HEK293 (cell line): ENCODE measurements at regions not wholly inside any gene's neighbourhood (a gene's known extent, or its start where the extent isn't known, plus 50 kb on each side); places are given as distances from the start of the nearest gene placed in this dataset.

Source experiments
- CTCF ChIA-PET: fragments of 350-600 bp; formaldehyde crosslinking; extraction: SDS; loops from one replicate; lab custom pipeline; 2021; ENCODE audit warnings: antibody characterized with exemption; lab: Yijun Ruan, JAX
- POLR2A ChIA-PET: fragments of 300-600 bp; formaldehyde crosslinking; extraction: SDS; loops from one replicate; lab custom pipeline; 2020; ENCODE audit warnings: antibody characterized with exemption, inconsistent platforms; lab: Yijun Ruan, JAX
- H3K27ac ChIP-seq: fragments of 200-500 bp; sonication (Bioruptor generic); 2 replicates; pipeline ENCODE4 v1.5.1; 2014; ENCODE audit warnings: low read depth, low read length, control low read depth, inconsistent platforms; ENCODE audit errors: extremely low read depth
- H3K36me3 ChIP-seq, 2 experiments: fragments of 200-500 bp in 1 of 2; sonication (Bioruptor generic) in 1 of 2; 1 replicate in 1 of 2; 2 replicates in 1 of 2; pipeline ENCODE4 v1.5.1; 2014 to 2017; ENCODE audit warnings: inconsistent platforms in 2 of 2, low read length in 2 of 2; ENCODE audit not compliant: control insufficient read depth in 2 of 2, insufficient read depth in 1 of 2
- H3K4me1 ChIP-seq: fragments of 200-500 bp; sonication (Bioruptor generic); 2 replicates; pipeline ENCODE4 v1.5.1; 2014; ENCODE audit warnings: mild to moderate bottlenecking, low read length, inconsistent platforms; ENCODE audit not compliant: control insufficient read depth, insufficient read depth
- H3K4me3 ChIP-seq: 2 replicates; pipeline ENCODE4 v1.5.1; 2011; ENCODE audit warnings: low read depth, mild to moderate bottlenecking, control low read depth, low read length, moderate library complexity
- H3K9me3 ChIP-seq: fragments of 200-500 bp; sonication (Bioruptor generic); 2 replicates; pipeline ENCODE4 v1.5.1; 2014; ENCODE audit warnings: low read depth, low read length, inconsistent platforms; ENCODE audit not compliant: control insufficient read depth, insufficient read depth
- ATF2 ChIP-seq: fragments of 450-650 bp; formaldehyde crosslinking; IDR thresholded peaks from 2 replicates; pipeline ENCODE4 v1.5.1; 2016; ENCODE audit warnings: missing biosample characterization, missing genetic modification characterization, low read depth
- HIC1 ChIP-seq: fragments of 450-650 bp; formaldehyde crosslinking; IDR thresholded peaks from 2 replicates; pipeline ENCODE4 v1.5.1; 2016; ENCODE audit warnings: missing biosample characterization, missing genetic modification characterization
- OVOL3 ChIP-seq: fragments of 450-650 bp; formaldehyde crosslinking; IDR thresholded peaks from 2 replicates; pipeline ENCODE4 v1.5.1; 2016; ENCODE audit warnings: missing biosample characterization, missing genetic modification characterization
- YY1 ChIP-seq: fragments of 450-650 bp; formaldehyde crosslinking; IDR thresholded peaks from 2 replicates; pipeline ENCODE4 v1.5.1; 2018; ENCODE audit warnings: missing biosample characterization, missing genetic modification characterization
- ZBTB49 ChIP-seq: fragments of 450-650 bp; formaldehyde crosslinking; IDR thresholded peaks from 2 replicates; pipeline ENCODE4 v1.5.1; 2016; ENCODE audit warnings: missing biosample characterization, missing genetic modification characterization, low read depth
- ZNF133 ChIP-seq: fragments of 450-650 bp; formaldehyde crosslinking; IDR thresholded peaks from 2 replicates; pipeline ENCODE4 v1.5.1; 2016; ENCODE audit warnings: missing biosample characterization, missing genetic modification characterization
- ZNF335 ChIP-seq: fragments of 450-650 bp; formaldehyde crosslinking; conservative IDR thresholded peaks from 2 replicates; pipeline ENCODE4 v1.5.1; 2016; ENCODE audit warnings: missing biosample characterization, missing genetic modification characterization
- ZNF416 ChIP-seq: fragments of 450-650 bp; formaldehyde crosslinking; IDR thresholded peaks from 2 replicates; pipeline ENCODE4 v1.5.1; 2016; ENCODE audit warnings: missing biosample characterization, missing genetic modification characterization
- ZNF433 ChIP-seq: fragments of 450-650 bp; formaldehyde crosslinking; IDR thresholded peaks from 2 replicates; pipeline ENCODE4 v1.5.1; 2016; ENCODE audit warnings: missing biosample characterization, missing genetic modification characterization, low read depth
- ZNF514 ChIP-seq: fragments of 450-650 bp; formaldehyde crosslinking; IDR thresholded peaks from 2 replicates; pipeline ENCODE4 v1.5.1; 2016; ENCODE audit warnings: missing biosample characterization, missing genetic modification characterization
- ZNF548 ChIP-seq: fragments of 450-650 bp; formaldehyde crosslinking; IDR thresholded peaks from 2 replicates; pipeline ENCODE4 v1.5.1; 2016; ENCODE audit warnings: missing biosample characterization, missing genetic modification characterization
- ZNF561 ChIP-seq: fragments of 450-650 bp; IDR thresholded peaks from 2 replicates; pipeline ENCODE4 v1.5.1; 2018; ENCODE audit warnings: missing biosample characterization, missing genetic modification characterization, borderline replicate concordance
- ZNF596 ChIP-seq: fragments of 450-650 bp; IDR thresholded peaks from 2 replicates; pipeline ENCODE4 v1.5.0; 2018; ENCODE audit warnings: missing biosample characterization, mild to moderate bottlenecking, missing genetic modification characterization, moderate library complexity
- ZNF645 ChIP-seq: fragments of 450-650 bp; formaldehyde crosslinking; IDR thresholded peaks from 2 replicates; pipeline ENCODE4; 2016; ENCODE audit warnings: missing biosample characterization, missing genetic modification characterization
- ZNF785 ChIP-seq: fragments of 450-650 bp; formaldehyde crosslinking; IDR thresholded peaks from 2 replicates; pipeline ENCODE4 v1.5.1; 2016; ENCODE audit warnings: missing biosample characterization, missing genetic modification characterization
- ZSCAN18 ChIP-seq: fragments of 450-650 bp; formaldehyde crosslinking; IDR thresholded peaks from 2 replicates; pipeline ENCODE4 v1.5.1; 2016; ENCODE audit warnings: missing biosample characterization, missing genetic modification characterization
- TF ChIP-seq, protein P1 (sequence below): fragments of 450-650 bp; formaldehyde crosslinking; IDR thresholded peaks from 2 replicates; pipeline ENCODE4 v1.5.1; 2017; ENCODE audit warnings: missing biosample characterization, missing genetic modification characterization
- TF ChIP-seq, protein P2 (sequence below): fragments of 450-650 bp; IDR thresholded peaks from 2 replicates; pipeline ENCODE4 v1.5.1; 2018; ENCODE audit warnings: missing biosample characterization, mild to moderate bottlenecking, missing genetic modification characterization
- TF ChIP-seq, protein P3 (sequence below): fragments of 450-650 bp; formaldehyde crosslinking; IDR thresholded peaks from 2 replicates; pipeline ENCODE4 v1.5.1; 2016; ENCODE audit warnings: missing biosample characterization, missing genetic modification characterization

GRCh38 chr3:171532294-171532693 is 72.1 kb upstream of the TNIK start:
- Histone ChIP-seq H3K4me1 (no peaks in the 10 kb centered on the region), H3K9me3 (no peaks in the 10 kb centered on the region), H3K4me3 (no peak overlapping the region), H3K36me3 (no peaks in the 10 kb centered on the region)
- CTCF ChIA-PET = no interaction called here
- POLR2A ChIA-PET = no interaction called here
- TF ChIP-seq ZNF561 (tag by site-specific recombination) = no peak
- no peak for TF ChIP-seq ZNF596
- TF ChIP-seq OVOL3 (tag by site-specific recombination) = no peak
- TF ChIP-seq, protein P1, sequence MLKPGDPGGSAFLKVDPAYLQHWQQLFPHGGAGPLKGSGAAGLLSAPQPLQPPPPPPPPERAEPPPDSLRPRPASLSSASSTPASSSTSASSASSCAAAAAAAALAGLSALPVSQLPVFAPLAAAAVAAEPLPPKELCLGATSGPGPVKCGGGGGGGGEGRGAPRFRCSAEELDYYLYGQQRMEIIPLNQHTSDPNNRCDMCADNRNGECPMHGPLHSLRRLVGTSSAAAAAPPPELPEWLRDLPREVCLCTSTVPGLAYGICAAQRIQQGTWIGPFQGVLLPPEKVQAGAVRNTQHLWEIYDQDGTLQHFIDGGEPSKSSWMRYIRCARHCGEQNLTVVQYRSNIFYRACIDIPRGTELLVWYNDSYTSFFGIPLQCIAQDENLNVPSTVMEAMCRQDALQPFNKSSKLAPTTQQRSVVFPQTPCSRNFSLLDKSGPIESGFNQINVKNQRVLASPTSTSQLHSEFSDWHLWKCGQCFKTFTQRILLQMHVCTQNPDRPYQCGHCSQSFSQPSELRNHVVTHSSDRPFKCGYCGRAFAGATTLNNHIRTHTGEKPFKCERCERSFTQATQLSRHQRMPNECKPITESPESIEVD (tag by site-specific recombination) = no peak
- TF ChIP-seq ZSCAN18 (tag by site-specific recombination) = no peak
- no peak for TF ChIP-seq HIC1
- no peak for TF ChIP-seq ZNF416 (tag by site-specific recombination)
- no peak for TF ChIP-seq ZNF514 (tag by site-specific recombination)
- TF ChIP-seq ZNF785 (tag by site-specific recombination) = no peak
- TF ChIP-seq ZBTB49 = no peak
- no peak for TF ChIP-seq ZNF335 (tag by site-specific recombination)
- TF ChIP-seq ZNF548 = no peak
- no peak for TF ChIP-seq ZNF433 (tag by site-specific recombination)
- no peak for TF ChIP-seq YY1 (tag by site-specific recombination)
- TF ChIP-seq, protein P2, sequence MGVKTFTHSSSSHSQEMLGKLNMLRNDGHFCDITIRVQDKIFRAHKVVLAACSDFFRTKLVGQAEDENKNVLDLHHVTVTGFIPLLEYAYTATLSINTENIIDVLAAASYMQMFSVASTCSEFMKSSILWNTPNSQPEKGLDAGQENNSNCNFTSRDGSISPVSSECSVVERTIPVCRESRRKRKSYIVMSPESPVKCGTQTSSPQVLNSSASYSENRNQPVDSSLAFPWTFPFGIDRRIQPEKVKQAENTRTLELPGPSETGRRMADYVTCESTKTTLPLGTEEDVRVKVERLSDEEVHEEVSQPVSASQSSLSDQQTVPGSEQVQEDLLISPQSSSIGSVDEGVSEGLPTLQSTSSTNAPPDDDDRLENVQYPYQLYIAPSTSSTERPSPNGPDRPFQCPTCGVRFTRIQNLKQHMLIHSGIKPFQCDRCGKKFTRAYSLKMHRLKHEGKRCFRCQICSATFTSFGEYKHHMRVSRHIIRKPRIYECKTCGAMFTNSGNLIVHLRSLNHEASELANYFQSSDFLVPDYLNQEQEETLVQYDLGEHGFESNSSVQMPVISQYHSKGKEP (tag by site-specific recombination) = no peak
- TF ChIP-seq, all 188 proteins: peak for 0
- no peak overlapping the region for H3K27ac ChIP-seq

DNA sequence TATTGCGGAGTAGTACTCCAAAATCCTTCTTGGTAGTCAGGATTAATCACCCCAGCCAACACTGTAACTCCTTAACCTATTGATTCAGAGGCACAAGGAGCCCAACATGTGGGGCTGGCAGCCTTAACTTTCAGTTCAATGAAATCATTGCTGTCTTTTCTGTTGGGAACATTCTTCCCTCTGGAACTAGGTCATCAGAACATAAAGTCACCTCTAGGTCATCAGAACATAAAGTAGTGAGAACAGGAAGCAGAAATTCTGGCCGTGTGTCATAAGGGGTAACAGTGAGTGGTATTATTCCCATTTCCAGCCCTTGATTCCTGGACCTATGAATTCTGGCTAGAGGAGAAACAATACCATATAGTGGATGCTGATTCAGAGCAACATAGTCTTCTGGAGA is 71.5 kb upstream of the TNIK start:
- no peaks in the 10 kb centered on the region for H3K4me1 ChIP-seq
- H3K27ac ChIP-seq = no peak overlapping the region
- ChIA-PET POLR2A (no interaction called here), CTCF (no interaction called here)
- no peaks in the 10 kb centered on the region for H3K9me3 ChIP-seq
- H3K4me3 ChIP-seq = no peak overlapping the region
- H3K36me3 ChIP-seq = no peaks in the 10 kb centered on the region
- TF ChIP-seq ZNF548 (no peak), ZNF133 (no peak), ZNF433 (tag by site-specific recombination) (no peak), ATF2 (tag by site-specific recombination) (no peak), ZNF645 (tag by site-specific recombination) (no peak)
- TF ChIP-seq, protein P3, sequence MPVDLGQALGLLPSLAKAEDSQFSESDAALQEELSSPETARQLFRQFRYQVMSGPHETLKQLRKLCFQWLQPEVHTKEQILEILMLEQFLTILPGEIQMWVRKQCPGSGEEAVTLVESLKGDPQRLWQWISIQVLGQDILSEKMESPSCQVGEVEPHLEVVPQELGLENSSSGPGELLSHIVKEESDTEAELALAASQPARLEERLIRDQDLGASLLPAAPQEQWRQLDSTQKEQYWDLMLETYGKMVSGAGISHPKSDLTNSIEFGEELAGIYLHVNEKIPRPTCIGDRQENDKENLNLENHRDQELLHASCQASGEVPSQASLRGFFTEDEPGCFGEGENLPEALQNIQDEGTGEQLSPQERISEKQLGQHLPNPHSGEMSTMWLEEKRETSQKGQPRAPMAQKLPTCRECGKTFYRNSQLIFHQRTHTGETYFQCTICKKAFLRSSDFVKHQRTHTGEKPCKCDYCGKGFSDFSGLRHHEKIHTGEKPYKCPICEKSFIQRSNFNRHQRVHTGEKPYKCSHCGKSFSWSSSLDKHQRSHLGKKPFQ (tag by site-specific recombination) = no peak
